ENCODE measurements at regions not wholly inside any gene's neighbourhood (a gene's known extent, or its start where the extent isn't known, plus 50 kb on each side); places are given as distances from the start of the nearest gene placed in this dataset.

DNA sequence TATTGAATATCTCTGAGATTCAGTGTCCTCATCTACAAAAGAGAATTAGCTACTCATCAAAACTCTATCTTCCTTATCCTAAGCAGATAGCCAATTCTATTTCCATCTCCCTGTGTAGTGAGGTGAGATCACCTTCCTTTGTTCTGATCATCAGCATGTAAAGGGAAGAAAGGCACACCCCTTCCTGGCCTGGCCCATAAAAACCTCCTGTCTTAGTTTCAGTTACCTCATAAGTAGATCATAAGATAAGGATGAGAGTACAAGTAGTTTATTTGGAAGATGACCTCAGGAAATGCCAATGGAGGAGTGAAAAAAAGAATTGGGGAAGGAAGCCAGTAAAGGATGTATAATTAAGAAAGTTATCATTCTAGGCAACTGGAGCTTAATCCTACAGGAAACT lies 114.5 kb upstream of the GADL1 start:
- TF ChIP-seq EZH2phosphoT487 (IDR thresholded peaks at IDR 0.05; ENCODE audit: insufficient read depth, low read depth) (no peak), EZH2 (IDR thresholded peaks at IDR 0.05; ENCODE audit: insufficient read depth, poor library complexity, severe bottlenecking) (no peak)

All from GM23248 (cell line).